HG03378 (cell line): ENCODE measurements at regions not wholly inside any gene's neighbourhood (a gene's known extent, or its start where the extent isn't known, plus 50 kb on each side); places are given as distances from the start of the nearest gene placed in this dataset.
A peak's percentile ranks its signal among the peaks of the same experiment; 100 is the strongest.

Experiments
- ATAC-seq: cut with Tn5 transposase; IDR thresholded peaks from one replicate; pipeline ENCODE4 v1.9.1; 2021; ENCODE audit warnings: mild to moderate bottlenecking, moderate library complexity; ENCODE audit not compliant: unreplicated experiment

DNA sequence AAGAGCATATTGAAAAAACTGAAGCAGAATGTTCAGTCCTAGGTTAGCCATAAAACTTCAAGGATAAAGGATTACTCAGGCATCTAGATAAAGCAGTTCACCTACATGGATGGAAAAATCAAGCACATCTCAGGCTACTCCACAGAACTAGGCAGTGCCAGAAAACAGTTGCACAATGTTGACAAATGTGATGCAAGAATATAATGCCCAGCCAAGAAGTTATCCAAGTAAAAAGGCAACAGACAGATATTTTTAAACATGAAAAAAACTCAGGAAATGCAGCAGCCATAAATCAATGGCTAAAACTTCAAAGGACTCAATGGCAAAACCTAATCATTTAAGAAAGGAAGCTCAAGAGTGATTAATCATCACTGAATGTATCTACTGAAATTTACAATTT, 456.0 kb upstream of the FAM241A start:
- ATAC-seq = no peak

DNA sequence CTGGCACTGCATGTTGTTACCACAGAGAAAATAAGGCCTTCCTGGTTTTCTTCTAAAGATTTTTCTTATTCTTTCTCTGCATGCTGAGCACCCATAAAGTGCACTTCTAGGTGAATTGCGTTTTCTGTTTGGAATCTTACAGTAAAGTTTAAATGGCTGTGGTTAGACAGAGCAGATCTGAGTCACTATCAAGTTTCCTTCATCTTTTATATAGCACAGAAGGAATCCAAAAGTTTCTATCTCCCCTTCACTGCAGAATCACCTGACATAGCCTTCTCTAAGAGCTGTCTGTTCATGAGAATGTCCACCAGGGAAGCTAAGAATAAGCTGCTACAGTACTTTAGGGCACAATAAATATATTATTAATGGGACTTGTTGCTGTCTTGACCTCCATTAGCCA, 455.5 kb upstream of the FAM241A start:
- ATAC-seq = no peak

DNA sequence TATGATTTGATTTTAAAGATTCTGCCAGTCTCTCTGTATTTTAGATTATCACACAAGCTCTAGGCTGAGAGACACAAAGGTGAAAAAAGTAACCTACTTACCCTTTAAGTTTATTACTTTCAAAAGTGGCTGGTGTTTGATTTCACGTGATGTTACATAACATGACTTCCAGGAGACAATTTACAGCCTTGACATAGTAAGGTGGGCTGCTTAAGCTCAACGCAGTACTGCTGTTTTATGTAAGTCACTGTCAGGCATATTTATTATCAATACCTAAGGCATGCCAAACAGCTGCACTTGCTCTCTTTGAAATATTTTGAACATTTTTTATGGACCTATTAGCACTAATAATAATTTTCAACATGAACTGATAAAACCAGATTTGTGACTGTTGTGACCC, 451.5 kb upstream of the FAM241A start:
- no peak for ATAC-seq

DNA sequence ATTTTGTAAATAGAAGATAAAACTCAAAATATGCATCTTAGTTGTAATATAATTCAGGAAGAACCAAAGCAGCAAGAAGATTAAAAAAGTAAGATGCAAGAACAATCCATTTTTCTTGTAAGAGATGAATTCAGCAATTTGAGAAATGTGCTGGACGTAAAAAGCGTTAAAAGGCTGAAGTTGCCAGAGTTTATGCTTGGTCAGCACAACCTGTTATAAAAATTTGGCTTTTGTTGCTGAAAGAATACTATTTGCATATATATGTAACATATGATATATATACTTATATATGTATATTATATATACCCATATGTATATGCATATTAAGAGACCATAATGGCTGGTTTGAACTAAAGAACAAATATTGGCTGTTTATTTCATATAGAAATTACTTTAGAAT, 449.6 kb upstream of the FAM241A start:
- no peak for ATAC-seq

DNA sequence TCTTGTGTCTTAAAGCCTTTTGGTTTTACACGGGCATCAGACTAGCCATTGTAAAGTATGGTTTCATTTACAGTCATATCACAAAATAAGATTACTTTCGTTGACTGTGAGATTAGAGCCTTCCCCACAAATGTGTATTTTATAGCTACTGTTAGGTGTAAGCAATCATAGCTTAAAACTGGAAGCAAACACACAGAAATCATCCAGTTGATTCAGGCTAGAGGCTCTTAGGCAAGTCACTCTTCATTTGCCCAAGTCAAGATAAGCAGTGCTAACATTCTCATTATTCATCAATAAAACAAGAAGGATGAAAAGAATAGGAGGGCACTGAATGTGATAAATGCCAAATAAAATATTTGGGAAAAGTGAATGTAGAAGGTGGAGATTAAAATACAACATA, 448.7 kb upstream of the FAM241A start:
- ATAC-seq = no peak

DNA sequence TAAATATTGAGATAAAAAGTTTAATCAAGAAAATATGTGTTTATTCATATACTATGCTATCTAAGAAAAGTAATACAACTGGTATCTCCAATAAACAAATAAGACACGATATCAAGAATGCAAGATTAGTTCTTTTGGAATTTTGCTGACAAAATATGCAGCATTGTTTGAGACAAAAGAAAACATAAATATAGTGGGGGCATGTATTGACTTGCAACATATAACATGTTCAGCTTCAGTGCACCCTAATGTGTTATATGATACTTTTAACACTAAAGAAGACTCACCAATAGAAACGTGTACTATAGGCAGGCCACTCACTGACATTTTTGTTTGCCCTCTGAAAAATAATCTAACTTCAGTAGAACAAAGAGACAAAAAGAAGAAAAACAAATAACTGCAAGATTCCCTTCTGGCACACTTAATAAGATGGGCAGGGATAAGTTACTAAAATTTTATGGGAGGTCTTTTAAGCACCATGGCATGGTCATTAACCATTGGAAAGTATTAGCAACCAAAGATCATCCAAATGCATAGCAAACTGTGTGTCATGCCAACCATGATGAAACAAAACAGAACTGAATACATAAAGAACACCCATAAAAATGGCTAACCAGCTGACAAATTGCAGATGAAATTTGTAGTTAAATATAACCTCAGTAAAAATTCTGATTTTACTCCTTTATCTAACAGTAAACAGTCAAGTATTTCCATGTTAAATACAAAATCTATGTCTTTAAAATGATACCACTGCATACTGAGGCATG, 447.9 kb upstream of the FAM241A start:
- ATAC-seq = no peak

DNA sequence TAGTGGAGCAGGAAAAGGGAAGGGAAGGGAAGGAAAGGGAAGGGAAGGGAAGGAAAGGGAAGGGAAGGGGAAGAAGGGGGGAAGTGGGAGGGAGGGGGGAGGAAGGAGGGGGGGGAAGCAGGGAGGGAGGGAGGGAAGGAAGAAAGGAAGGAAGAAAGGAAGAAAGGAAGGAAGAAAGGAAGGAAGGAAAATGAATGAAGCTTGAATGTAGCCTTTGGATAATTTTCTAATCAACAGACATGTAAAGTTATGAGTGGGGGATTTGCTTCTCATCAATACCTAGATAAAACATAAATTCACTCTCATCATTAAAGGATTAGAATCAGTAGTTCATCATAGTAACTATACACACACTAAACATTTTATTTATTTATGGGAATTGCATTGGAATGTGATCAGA, 446.9 kb upstream of the FAM241A start:
- no peak for ATAC-seq

DNA sequence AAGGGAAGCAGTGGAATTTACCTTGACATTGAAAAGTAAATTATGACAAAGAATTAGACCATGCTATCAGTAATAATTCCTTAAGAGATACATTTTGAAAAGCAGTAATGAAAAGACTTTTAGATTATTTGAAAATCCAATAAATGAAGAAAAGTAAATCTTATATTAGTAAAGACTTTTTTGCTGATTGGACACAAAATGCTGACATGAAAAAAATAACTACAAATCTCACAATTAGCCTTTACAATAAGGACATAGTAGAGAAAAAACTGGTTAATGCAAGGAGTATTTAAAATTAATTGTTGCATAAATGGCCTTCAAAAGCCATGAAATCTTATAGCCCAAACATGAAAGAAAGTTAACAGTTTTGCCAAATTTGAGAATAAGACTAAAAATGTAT, 446.1 kb upstream of the FAM241A start:
- ATAC-seq = no peak

DNA sequence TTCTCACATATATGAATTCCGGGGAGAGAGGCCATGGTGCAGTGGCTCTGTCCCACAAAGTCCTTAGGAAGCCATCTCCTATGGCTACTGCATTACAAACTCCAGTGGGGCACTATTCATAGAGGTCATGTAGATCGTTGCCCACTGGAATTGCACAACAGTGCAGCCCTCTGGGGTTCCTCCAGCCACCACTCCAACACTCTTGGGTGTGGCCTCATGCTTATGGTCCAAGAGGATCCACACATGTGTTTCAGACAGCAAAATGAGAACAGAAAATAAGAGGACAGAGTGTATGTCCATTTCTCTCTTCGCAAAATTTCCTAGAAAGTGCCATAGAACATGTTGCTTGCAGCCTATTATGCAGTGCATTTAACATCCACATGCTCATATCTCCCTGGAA, 444.2 kb upstream of the FAM241A start:
- no peak for ATAC-seq

DNA sequence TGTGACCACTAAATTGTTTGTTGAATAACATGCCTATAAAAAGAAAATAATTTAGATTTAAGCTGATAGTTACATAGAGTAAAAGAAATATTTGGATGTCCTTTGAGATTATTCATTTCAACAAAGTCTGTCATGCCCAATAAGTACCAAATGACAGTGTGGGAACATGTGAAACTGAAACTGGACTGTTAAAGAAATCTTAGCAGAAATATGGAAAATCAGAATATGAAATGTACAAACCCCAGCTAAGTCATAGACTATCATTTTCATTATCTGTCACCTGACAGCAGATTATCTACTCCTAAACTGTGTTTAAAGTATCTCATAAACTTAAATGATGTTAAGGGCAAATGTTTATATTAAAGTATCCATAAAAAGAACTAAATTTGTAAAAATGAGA, 437.8 kb upstream of the FAM241A start:
- peak; percentile 53 for ATAC-seq

DNA sequence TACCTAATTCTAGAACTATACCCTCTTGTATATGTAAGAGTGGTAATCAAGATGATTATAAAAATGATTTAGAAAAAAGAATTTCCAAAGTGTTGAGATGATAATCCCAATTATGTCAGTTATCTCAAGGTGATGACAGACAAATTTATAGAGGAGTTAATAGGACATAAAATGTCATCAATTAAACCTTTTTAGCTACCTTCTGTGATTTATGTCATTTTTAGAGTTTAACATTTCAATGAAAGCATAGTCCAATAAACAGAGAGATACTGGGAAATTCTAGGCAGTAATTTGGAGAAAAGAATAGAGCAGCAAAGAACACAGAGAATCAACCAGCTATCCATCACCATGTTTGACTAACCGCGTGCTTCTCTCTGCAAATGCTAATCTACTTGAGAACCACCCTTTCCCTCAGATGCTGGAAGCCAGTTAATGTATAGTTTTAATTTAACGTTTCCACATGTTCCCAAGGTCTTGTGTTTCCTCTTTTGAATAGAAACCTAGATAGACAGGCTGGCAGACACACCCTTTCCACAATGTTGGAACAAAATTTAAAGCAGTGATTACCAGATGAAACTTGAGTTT, 433.1 kb upstream of the FAM241A start:
- ATAC-seq = no peak

DNA sequence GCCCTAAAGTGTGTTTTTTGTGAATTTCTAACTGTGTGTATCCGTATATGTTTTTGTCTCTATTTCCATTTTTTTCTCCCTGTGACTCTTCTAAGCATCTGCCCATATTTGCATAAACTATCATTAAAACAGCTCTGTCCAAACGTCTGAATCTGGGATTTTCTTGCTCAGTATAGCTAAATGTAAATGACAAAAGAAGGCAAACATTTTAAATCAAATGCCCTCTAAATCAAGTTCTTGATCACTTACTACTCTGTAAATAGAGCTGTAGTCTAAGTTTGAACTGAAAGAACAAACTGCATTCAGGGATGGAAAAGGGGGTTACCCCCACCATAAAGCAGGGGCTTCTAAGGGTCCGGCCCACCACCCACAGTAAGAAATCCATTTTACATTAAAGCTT, 432.0 kb upstream of the FAM241A start:
- no peak for ATAC-seq

DNA sequence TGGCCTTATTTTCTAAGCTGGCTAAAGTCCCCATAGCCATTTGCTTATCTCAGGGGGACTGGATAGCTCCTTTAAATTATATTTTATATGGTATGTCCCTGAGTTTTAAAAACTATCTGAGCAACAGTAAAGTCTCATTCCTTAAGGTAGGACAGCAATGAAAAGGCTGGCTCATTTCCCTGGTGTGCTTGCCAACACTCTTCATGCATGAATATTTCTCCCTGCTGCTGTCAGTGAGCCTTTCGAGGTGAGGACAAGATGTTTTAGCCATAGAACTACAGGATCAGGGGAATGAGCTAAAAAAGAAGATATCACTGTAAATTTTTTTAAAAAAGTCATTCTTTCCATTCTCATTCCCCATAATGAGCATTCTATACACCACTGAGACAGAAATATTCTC, 427.3 kb upstream of the FAM241A start:
- no peak for ATAC-seq

DNA sequence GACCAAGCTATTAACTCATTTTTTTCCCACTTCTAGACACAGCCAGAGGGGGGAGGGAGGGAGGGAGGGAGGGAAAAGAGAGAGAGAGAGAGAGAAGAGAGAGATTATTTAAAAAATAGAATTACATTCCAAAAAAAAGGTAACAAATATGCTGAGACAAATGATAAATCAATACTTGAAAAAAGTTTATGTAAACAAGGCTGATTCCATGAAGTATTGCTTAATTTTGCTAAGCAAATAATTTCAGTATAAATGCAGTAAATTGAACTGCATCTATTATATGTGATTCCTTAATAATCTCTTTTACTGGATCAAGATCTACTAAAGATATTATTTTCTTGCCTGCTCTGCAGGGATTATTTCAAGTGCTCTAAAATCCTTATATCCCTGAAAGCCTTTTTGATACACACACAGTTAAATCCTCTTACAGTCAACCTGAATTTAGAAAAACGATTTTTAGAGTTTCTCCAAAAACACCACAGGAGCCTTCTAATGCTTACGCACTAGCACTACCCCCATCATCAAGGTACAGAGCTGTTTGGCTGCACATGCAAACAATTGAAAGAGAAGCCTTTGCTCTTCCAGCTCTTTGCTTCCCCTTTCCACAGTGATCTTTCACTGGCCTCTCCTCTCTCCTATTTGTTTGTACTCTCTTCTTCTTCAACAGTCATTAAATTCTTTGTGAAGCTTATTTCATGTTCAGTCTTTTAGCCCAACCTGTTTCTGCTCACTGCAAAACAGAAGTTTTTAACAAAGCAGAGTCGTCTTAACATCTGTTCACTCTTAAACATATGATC, 426.3 kb upstream of the FAM241A start:
- no peak for ATAC-seq

DNA sequence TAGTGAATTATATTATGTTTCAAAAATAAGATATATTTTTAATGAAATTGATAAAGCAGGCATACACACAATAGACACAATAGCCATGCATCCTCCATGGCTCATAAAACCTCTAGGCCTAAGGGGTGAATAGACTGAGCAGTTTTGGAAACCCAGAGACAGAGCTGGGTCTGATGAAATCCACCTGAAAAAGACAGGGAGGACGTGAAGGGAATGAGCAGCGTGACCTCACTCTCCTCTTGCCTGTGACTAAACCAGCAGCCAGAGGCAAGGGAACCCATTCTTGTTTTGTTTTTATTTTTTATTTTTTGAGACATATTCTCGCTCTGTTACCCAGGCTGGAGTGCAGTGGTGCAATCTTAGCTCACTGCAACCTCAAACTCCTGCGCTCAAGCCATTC, 424.4 kb upstream of the FAM241A start:
- ATAC-seq = no peak

DNA sequence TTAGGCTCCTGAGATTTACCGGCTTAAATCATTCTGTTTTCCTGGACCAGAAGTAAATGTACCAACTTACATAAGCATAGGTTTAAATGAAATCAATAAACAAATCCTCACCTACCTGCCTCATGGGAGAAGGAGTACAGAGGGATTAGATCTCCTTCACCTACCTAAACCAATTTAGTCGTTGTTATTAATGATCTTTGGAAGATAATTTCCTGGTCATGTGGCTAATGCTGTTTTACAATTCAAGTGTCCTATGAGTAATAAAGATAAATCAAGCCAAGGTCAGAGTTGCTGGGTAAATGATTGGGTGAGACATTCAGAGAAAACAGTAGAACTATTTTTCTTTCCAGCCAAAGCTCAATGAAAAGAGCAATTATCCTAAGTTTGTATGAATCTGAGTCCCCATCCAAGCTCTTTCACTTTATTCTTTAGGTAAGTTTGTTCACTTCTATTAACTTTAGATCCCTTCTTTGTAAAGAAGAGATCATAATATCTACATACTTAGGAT, 423.0 kb upstream of the FAM241A start:
- ATAC-seq = no peak

DNA sequence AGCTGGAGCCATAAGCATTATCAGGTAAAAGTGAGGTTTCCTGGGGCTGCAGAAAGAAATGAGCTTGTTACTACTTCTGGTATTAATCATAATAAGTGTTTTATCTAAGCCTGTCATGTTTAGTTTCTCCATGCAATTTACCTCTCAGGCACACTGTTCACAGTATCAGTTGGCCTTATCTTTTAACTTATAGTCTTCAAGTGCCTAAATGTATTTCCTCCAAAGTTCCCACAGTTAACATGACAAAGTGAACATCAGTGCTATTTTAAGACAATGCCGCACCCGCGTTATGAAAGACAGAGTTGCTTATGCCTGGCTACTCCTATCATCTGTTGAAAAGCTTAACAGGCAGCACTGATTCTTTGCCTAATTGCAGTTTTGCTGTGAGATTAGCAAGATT, 408.7 kb upstream of the FAM241A start:
- no peak for ATAC-seq

DNA sequence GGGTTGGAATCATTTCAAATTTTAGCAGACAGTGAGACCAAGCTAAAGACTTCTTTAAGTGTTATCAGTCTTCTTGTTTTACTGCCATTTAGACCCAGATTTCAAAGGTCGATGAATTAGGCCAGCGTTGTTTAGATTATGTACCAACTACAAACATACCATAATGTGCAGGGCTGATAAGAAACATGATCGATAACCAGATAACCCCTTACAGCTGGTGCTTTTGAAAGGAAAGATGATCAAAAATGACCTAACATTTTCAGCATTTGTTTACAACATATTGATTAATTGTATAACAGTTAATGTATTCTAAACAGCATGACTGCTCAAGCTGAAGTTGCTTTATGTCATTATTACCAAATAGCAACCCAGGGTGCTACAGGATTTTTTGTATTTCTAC, 400.4 kb upstream of the FAM241A start:
- no peak for ATAC-seq

DNA sequence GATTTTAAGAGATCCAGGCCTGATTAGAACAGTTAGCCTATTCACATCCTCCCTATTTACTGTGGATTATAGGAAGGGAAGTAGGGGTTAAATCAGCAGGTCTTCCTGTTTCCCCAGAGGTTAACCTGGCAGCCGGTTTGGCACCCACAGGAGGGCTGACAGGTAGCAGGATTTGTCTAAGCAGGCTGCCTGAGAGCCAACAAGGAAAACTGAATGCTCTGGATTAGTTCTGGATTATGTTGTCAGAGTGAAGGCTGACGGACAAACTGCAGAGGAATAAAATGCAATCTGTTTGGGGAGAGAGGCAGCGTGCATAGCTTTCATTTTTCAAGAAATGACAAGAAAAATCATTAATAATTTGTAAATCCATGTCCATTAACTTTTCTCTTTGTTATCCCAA, 397.1 kb upstream of the FAM241A start:
- ATAC-seq = no peak

DNA sequence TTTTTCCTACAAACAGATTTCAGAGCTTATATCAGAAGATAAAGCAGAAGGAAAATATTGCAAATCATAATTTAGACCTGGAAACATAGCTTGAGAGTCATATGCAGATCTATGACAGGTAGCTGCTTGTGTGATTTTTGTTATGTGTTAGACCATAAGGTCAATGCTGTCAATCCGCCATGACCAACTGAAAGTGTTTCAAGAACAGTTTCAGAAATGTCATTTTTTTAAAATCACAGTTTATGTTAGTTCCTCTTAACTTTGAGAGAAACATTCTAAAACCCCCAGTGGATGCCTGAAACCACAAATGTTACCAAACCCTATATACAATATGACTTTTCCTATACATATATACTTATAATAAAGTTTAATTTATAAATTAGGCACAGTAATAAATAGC, 391.3 kb upstream of the FAM241A start:
- no peak for ATAC-seq

DNA sequence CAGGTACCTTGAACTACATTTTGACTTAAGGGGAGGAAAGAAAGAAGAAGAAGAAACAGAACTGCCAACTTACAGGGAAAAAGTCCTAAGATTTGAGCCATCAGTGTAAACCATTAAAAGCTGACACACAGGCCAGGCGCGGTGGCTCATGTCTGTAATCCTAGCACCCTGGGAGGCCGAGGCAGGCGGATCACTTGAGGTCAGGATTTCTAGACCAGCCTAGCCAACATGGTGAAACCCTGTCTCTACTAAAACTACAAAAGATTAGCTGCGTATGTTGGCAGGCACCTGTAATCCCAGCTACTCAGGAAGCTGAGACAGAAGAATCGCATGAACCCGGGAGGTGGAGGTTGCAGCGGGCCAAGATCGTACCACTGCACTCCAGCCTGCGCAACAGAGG, 389.7 kb upstream of the FAM241A start:
- no peak for ATAC-seq

DNA sequence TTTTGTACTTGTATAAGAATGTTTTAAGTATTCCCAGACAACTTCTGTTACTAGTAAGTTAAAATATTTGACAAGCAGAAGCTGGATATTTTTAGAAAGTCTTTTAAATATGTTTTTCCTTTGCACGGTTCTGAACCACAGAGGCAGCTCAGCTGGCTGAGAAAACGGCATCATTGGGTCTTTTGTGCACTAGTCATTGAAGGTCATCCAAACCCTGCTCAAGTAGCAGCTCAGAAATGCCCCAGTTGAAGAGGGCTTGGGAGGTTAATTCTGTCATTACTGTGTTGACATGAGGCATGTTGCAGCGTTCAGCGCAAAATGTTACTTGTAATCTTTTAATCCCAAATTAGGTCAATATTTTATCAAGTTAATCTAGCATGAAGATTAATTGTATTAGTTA, 383.7 kb upstream of the FAM241A start:
- ATAC-seq = no peak
